MG63 (cell line): ENCODE measurements at regions not wholly inside any gene's neighbourhood (a gene's known extent, or its start where the extent isn't known, plus 50 kb on each side); places are given as distances from the start of the nearest gene placed in this dataset.
"Not testable (repeated sequence)": the region's sequence is repeated elsewhere in the genome, so short reads cannot be mapped to it uniquely, and the experiment has no call there.

ENCODE experiments used
- DNase-seq: peaks from one replicate; pipeline ENCODE4 v3.0.0-alpha.2; 2020
- H3K27me3 ChIP-seq: fragments of 250-450 bp; sonication (Bioruptor Pico); 2 replicates; pipeline ENCODE4 v1.5.1; 2020; ENCODE audit warnings: mild to moderate bottlenecking, moderate library complexity
- H3K36me3 ChIP-seq: fragments of 250-450 bp; sonication (Bioruptor Pico); 2 replicates; pipeline ENCODE4 v1.5.1; 2020; ENCODE audit warnings: mild to moderate bottlenecking, moderate library complexity
- H3K4me3 ChIP-seq: fragments of 250-450 bp; sonication (Bioruptor Pico); 2 replicates; pipeline ENCODE4 v1.5.1; 2020; ENCODE audit warnings: mild to moderate bottlenecking, moderate library complexity
- H3K9me3 ChIP-seq: fragments of 250-450 bp; sonication (Bioruptor Pico); 2 replicates; pipeline ENCODE4 v1.5.1; 2020; ENCODE audit warnings: mild to moderate bottlenecking, moderate library complexity

GRCh38 chr6:144767051-144767450 lies 481.9 kb downstream of the UTRN start:
- no peaks in the 10 kb centered on the region for H3K36me3 ChIP-seq

GRCh38 chr6:144768551-144769075 lies 483.5 kb downstream of the UTRN start:
- Histone ChIP-seq H3K9me3 (no peaks in the 10 kb centered on the region), H3K36me3 (no peaks in the 10 kb centered on the region), H3K27me3 (no peaks in the 10 kb centered on the region), H3K4me3 (no peak overlapping the region)
- DNase-seq, result no peak

More at GRCh38 chr6:144767051-144767450, 481.9 kb downstream of the UTRN start:
- Histone ChIP-seq H3K9me3 (no peaks in the 10 kb centered on the region), H3K27me3 (no peaks in the 10 kb centered on the region), H3K4me3 (no peak overlapping the region)
- no peak for DNase-seq

GRCh38 chr6:144769142-144769541 lies 484.0 kb downstream of the UTRN start:
- no peaks in the 10 kb centered on the region for H3K9me3 ChIP-seq
- peak; percentile 17 for DNase-seq
- no peaks in the 10 kb centered on the region for H3K36me3 ChIP-seq
- H3K27me3 ChIP-seq, result no peaks in the 10 kb centered on the region
- no peak overlapping the region for H3K4me3 ChIP-seq

GRCh38 chr6:144776031-144776819 lies 491.1 kb downstream of the UTRN start:
- H3K4me3 ChIP-seq, result no peak overlapping the region
- H3K27me3 ChIP-seq, result no peaks in the 10 kb centered on the region
- no peak for DNase-seq
- H3K36me3 ChIP-seq, result no peaks in the 10 kb centered on the region
- no peaks in the 10 kb centered on the region for H3K9me3 ChIP-seq

GRCh38 chr6:144777249-144777648 lies 492.1 kb downstream of the UTRN start:
- H3K36me3 ChIP-seq, result no peaks in the 10 kb centered on the region
- no peak for DNase-seq
- H3K9me3 ChIP-seq, result no peaks in the 10 kb centered on the region
- no peaks in the 10 kb centered on the region for H3K27me3 ChIP-seq
- no peak overlapping the region for H3K4me3 ChIP-seq

- Histone ChIP-seq H3K4me3 (no peak overlapping the region), H3K36me3 (no peaks in the 10 kb centered on the region)
- DNase-seq, result no peak
These were observed 492.9 kb downstream of the UTRN start for GRCh38 chr6:144778056-144778455.

GRCh38 chr6:144778773-144779492 lies 493.8 kb downstream of the UTRN start:
- Histone ChIP-seq H3K36me3 (no peaks in the 10 kb centered on the region), H3K27me3 (no peaks in the 10 kb centered on the region), H3K9me3 (no peaks in the 10 kb centered on the region), H3K4me3 (no peak overlapping the region)
- DNase-seq, result no peak

More at GRCh38 chr6:144778056-144778455, 492.9 kb downstream of the UTRN start:
- Histone ChIP-seq H3K9me3 (no peaks in the 10 kb centered on the region), H3K27me3 (no peaks in the 10 kb centered on the region)

- no peak for DNase-seq
- Histone ChIP-seq H3K36me3 (no peaks in the 10 kb centered on the region), H3K4me3 (no peak overlapping the region), H3K9me3 (no peaks in the 10 kb centered on the region), H3K27me3 (no peaks in the 10 kb centered on the region)
These were observed 496.7 kb downstream of the UTRN start for GRCh38 chr6:144781836-144782235.

- no peaks in the 10 kb centered on the region for H3K36me3 ChIP-seq
- DNase-seq, result no peak
- no peaks in the 10 kb centered on the region for H3K27me3 ChIP-seq
- H3K9me3 ChIP-seq, result no peaks in the 10 kb centered on the region
- H3K4me3 ChIP-seq, result no peak overlapping the region
These were observed 497.5 kb downstream of the UTRN start for GRCh38 chr6:144782634-144783033.

GRCh38 chr6:144785056-144785455 lies 499.9 kb downstream of the UTRN start:
- no peaks in the 10 kb centered on the region for H3K36me3 ChIP-seq
- H3K4me3 ChIP-seq, result no peak overlapping the region
- H3K9me3 ChIP-seq, result no peaks in the 10 kb centered on the region
- no peak for DNase-seq
- H3K27me3 ChIP-seq, result no peaks in the 10 kb centered on the region

GRCh38 chr6:144786825-144787224 lies 501.7 kb downstream of the UTRN start:
- H3K27me3 ChIP-seq, result no peaks in the 10 kb centered on the region
- no peaks in the 10 kb centered on the region for H3K9me3 ChIP-seq
- no peaks in the 10 kb centered on the region for H3K36me3 ChIP-seq
- no peak for DNase-seq
- no peak overlapping the region for H3K4me3 ChIP-seq

GRCh38 chr6:144793744-144794143 lies 508.6 kb downstream of the UTRN start:
- no peak overlapping the region for H3K4me3 ChIP-seq
- no peaks in the 10 kb centered on the region for H3K27me3 ChIP-seq
- no peaks in the 10 kb centered on the region for H3K9me3 ChIP-seq
- no peak for DNase-seq
- no peaks in the 10 kb centered on the region; the same call in 1 of the 2 replicates for H3K36me3 ChIP-seq

GRCh38 chr6:144795022-144795421 lies 509.9 kb downstream of the UTRN start:
- not testable (repeated sequence) for H3K27me3 ChIP-seq, DNase-seq, H3K36me3 ChIP-seq, H3K9me3 ChIP-seq, H3K4me3 ChIP-seq

- H3K4me3 ChIP-seq, result no peak overlapping the region
- no peaks in the 10 kb centered on the region for H3K27me3 ChIP-seq
- no peaks in the 10 kb centered on the region; the same call in 1 of the 2 replicates for H3K9me3 ChIP-seq
- no peak for DNase-seq
- no peaks in the 10 kb centered on the region; the same call in 1 of the 2 replicates for H3K36me3 ChIP-seq
These were observed 510.9 kb downstream of the UTRN start for GRCh38 chr6:144796070-144796469.

GRCh38 chr6:144797881-144798589 lies 512.9 kb downstream of the UTRN start:
- no peaks in the 10 kb centered on the region for H3K27me3 ChIP-seq
- DNase-seq, result peak; percentile 65
- H3K9me3 ChIP-seq, result no peaks in the 10 kb centered on the region; the same call in 1 of the 2 replicates
- H3K4me3 ChIP-seq, result no peak overlapping the region
- H3K36me3 ChIP-seq, result no peaks in the 10 kb centered on the region; the same call in 1 of the 2 replicates

GRCh38 chr6:144804246-144804790 lies 519.2 kb downstream of the UTRN start:
- no peak for DNase-seq
- Histone ChIP-seq H3K27me3 (no peaks in the 10 kb centered on the region), H3K4me3 (no peak overlapping the region), H3K36me3 (no peaks in the 10 kb centered on the region), H3K9me3 (no peaks in the 10 kb centered on the region; the same call in 1 of the 2 replicates)

- Histone ChIP-seq H3K36me3 (no peaks in the 10 kb centered on the region), H3K9me3 (no peaks in the 10 kb centered on the region), H3K27me3 (no peaks in the 10 kb centered on the region), H3K4me3 (no peak overlapping the region)
- DNase-seq, result no peak
These were observed 519.9 kb downstream of the UTRN start for GRCh38 chr6:144805049-144805448.
